ENCODE measurements at regions not wholly inside any gene's neighbourhood (a gene's known extent, or its start where the extent isn't known, plus 50 kb on each side); places are given as distances from the start of the nearest gene placed in this dataset.

DNA sequence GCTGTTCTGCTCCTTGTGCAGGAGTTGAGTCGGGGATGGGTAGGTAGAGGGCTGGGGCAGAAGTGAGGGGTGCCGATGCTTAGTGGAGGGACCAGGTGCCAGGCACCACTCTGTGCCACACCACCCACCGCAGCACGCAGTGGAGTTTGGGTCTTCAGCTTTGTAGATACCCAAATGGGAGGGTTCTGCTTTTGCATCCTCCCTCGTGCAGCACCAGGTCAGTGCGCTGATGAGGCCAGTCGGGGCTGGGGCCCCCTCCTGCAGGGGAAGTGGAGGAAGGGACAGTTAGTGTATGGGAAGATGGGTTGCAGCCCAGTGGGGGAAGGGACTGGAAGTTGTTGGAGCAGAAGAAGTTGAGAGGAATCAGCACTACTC is 244.0 kb downstream of the RHOU start:
- TF ChIP-seq, protein P1, sequence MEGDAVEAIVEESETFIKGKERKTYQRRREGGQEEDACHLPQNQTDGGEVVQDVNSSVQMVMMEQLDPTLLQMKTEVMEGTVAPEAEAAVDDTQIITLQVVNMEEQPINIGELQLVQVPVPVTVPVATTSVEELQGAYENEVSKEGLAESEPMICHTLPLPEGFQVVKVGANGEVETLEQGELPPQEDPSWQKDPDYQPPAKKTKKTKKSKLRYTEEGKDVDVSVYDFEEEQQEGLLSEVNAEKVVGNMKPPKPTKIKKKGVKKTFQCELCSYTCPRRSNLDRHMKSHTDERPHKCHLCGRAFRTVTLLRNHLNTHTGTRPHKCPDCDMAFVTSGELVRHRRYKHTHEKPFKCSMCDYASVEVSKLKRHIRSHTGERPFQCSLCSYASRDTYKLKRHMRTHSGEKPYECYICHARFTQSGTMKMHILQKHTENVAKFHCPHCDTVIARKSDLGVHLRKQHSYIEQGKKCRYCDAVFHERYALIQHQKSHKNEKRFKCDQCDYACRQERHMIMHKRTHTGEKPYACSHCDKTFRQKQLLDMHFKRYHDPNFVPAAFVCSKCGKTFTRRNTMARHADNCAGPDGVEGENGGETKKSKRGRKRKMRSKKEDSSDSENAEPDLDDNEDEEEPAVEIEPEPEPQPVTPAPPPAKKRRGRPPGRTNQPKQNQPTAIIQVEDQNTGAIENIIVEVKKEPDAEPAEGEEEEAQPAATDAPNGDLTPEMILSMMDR (conservative IDR thresholded peaks at IDR 0.05; ENCODE audit: low read depth in 2 of 2), result no peak
- no peak for TF ChIP-seq POLR2AphosphoS5 (IDR thresholded peaks at IDR 0.05; ENCODE audit: low read depth)
- TF ChIP-seq, protein P2, sequence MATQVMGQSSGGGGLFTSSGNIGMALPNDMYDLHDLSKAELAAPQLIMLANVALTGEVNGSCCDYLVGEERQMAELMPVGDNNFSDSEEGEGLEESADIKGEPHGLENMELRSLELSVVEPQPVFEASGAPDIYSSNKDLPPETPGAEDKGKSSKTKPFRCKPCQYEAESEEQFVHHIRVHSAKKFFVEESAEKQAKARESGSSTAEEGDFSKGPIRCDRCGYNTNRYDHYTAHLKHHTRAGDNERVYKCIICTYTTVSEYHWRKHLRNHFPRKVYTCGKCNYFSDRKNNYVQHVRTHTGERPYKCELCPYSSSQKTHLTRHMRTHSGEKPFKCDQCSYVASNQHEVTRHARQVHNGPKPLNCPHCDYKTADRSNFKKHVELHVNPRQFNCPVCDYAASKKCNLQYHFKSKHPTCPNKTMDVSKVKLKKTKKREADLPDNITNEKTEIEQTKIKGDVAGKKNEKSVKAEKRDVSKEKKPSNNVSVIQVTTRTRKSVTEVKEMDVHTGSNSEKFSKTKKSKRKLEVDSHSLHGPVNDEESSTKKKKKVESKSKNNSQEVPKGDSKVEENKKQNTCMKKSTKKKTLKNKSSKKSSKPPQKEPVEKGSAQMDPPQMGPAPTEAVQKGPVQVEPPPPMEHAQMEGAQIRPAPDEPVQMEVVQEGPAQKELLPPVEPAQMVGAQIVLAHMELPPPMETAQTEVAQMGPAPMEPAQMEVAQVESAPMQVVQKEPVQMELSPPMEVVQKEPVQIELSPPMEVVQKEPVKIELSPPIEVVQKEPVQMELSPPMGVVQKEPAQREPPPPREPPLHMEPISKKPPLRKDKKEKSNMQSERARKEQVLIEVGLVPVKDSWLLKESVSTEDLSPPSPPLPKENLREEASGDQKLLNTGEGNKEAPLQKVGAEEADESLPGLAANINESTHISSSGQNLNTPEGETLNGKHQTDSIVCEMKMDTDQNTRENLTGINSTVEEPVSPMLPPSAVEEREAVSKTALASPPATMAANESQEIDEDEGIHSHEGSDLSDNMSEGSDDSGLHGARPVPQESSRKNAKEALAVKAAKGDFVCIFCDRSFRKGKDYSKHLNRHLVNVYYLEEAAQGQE (IDR thresholded peaks at IDR 0.05; ENCODE audit: unreplicated experiment), result no peak
- TF ChIP-seq CREB1 (CRISPR knock-in tag; IDR thresholded peaks at IDR 0.05; ENCODE audit: low read depth), result no peak
- TF ChIP-seq EZH2phosphoT487 (IDR thresholded peaks at IDR 0.05; ENCODE audit: unreplicated experiment), result no peak
- no peak for TF ChIP-seq JUNB (IDR thresholded peaks at IDR 0.05; ENCODE audit: unreplicated experiment)
- TF ChIP-seq EZH2 (IDR thresholded peaks at IDR 0.05; ENCODE audit: low read depth, unreplicated experiment), result no peak
- no peak for TF ChIP-seq NANOG (IDR thresholded peaks at IDR 0.05; ENCODE audit: borderline replicate concordance)
- TF ChIP-seq, protein P3, sequence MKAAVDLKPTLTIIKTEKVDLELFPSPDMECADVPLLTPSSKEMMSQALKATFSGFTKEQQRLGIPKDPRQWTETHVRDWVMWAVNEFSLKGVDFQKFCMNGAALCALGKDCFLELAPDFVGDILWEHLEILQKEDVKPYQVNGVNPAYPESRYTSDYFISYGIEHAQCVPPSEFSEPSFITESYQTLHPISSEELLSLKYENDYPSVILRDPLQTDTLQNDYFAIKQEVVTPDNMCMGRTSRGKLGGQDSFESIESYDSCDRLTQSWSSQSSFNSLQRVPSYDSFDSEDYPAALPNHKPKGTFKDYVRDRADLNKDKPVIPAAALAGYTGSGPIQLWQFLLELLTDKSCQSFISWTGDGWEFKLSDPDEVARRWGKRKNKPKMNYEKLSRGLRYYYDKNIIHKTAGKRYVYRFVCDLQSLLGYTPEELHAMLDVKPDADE (IDR thresholded peaks at IDR 0.05), result no peak
- no peak for TF ChIP-seq ZNF114 (CRISPR knock-in tag; IDR thresholded peaks at IDR 0.05)
- no peak for TF ChIP-seq ZNF331 (CRISPR knock-in tag; IDR thresholded peaks at IDR 0.05; ENCODE audit: low read depth)

Data from GM23338 (cell line).